H9 (cell line): ENCODE measurements at regions not wholly inside any gene's neighbourhood (a gene's known extent, or its start where the extent isn't known, plus 50 kb on each side); places are given as distances from the start of the nearest gene placed in this dataset.

ENCODE experiments used
- DNase-seq: peaks from one replicate; pipeline ENCODE4 v3.0.0-alpha.2; 2017
- H2AFZ ChIP-seq: one replicate; pipeline ENCODE4 v1.6.1; 2013; ENCODE audit warnings: mild to moderate bottlenecking, low read length, control low read depth, moderate library complexity
- H2AK5ac ChIP-seq: 2 replicates; pipeline ENCODE4 v1.6.1; 2013; ENCODE audit warnings: low read length, control low read depth, mixed read lengths; ENCODE audit not compliant: insufficient read length
- H2BK120ac ChIP-seq: one replicate; pipeline ENCODE4 v1.6.1; 2013; ENCODE audit warnings: low read depth, mild to moderate bottlenecking, low read length, control low read depth, inconsistent platforms; ENCODE audit not compliant: poor library complexity, severe bottlenecking
- H2BK12ac ChIP-seq: 2 replicates; pipeline ENCODE4 v1.6.1; 2013; ENCODE audit warnings: low read length, control low read depth, mixed read lengths, low read depth; ENCODE audit not compliant: insufficient read length
- H2BK15ac ChIP-seq: 2 replicates; pipeline ENCODE4 v1.6.1; 2013; ENCODE audit warnings: low read depth, low read length, control low read depth
- H2BK20ac ChIP-seq: one replicate; pipeline ENCODE4 v1.6.1; 2013; ENCODE audit warnings: low read depth, mild to moderate bottlenecking, low read length, control low read depth, inconsistent platforms; ENCODE audit not compliant: poor library complexity, severe bottlenecking
- H2BK5ac ChIP-seq: 2 replicates; pipeline ENCODE4 v1.6.1; 2013; ENCODE audit warnings: low read length, control low read depth, mixed read lengths; ENCODE audit not compliant: insufficient read length
- H3K14ac ChIP-seq: 2 replicates; pipeline ENCODE4 v1.6.1; 2013; ENCODE audit warnings: low read length, control low read depth; ENCODE audit not compliant: insufficient read depth
- H3K18ac ChIP-seq: 2 replicates; pipeline ENCODE4 v1.6.1; 2013; ENCODE audit warnings: low read depth, mild to moderate bottlenecking, mixed read lengths, low read length, control low read depth; ENCODE audit not compliant: insufficient read length
- H3K23ac ChIP-seq: 2 replicates; pipeline ENCODE4 v1.6.1; 2013; ENCODE audit warnings: low read length, control low read depth, mixed read lengths, low read depth; ENCODE audit not compliant: insufficient read length
- H3K23me2 ChIP-seq: 2 replicates; pipeline ENCODE4 v1.6.1; 2013; ENCODE audit warnings: low read depth, mild to moderate bottlenecking, mixed read lengths, low read length, control low read depth; ENCODE audit not compliant: insufficient read length, poor library complexity, severe bottlenecking
- H3K27ac ChIP-seq: 2 replicates; pipeline ENCODE4 v1.5.1; 2013; ENCODE audit warnings: low read length, control low read depth, mixed read lengths, low read depth; ENCODE audit not compliant: insufficient read length
- H3K27me3 ChIP-seq: 2 replicates; pipeline ENCODE4 v1.6.1; 2013; ENCODE audit warnings: low read length, control low read depth, inconsistent platforms; ENCODE audit not compliant: insufficient read depth
- H3K4ac ChIP-seq: 2 replicates; pipeline ENCODE4 v1.6.1; 2013; ENCODE audit warnings: low read depth, mild to moderate bottlenecking, control low read depth, inconsistent platforms, low read length, moderate library complexity
- H3K4me1 ChIP-seq: 2 replicates; pipeline ENCODE4 v1.6.1; 2013; ENCODE audit warnings: low read length, control low read depth, inconsistent platforms; ENCODE audit not compliant: insufficient read depth
- H3K4me2 ChIP-seq: 2 replicates; pipeline ENCODE4 v1.6.1; 2013; ENCODE audit warnings: low read length, control low read depth, mixed read lengths; ENCODE audit not compliant: insufficient read length, insufficient read depth
- H3K56ac ChIP-seq: 2 replicates; pipeline ENCODE4 v1.6.1; 2013; ENCODE audit warnings: low read depth, mild to moderate bottlenecking, mixed read lengths, low read length, control low read depth; ENCODE audit not compliant: insufficient read length
- H3K79me1 ChIP-seq: 2 replicates; pipeline ENCODE4 v1.6.1; 2013; ENCODE audit warnings: low read depth, mild to moderate bottlenecking, moderate library complexity, low read length, control low read depth, inconsistent platforms; ENCODE audit not compliant: insufficient read depth, poor library complexity, severe bottlenecking
- H3K79me2 ChIP-seq: 2 replicates; pipeline ENCODE4 v1.6.1; 2013; ENCODE audit warnings: low read length, control low read depth, inconsistent platforms; ENCODE audit not compliant: insufficient read depth
- H3K9ac ChIP-seq: 2 replicates; pipeline ENCODE4 v1.6.1; 2013; ENCODE audit warnings: low read length, control low read depth, mixed read lengths; ENCODE audit not compliant: insufficient read length; ENCODE audit errors: extremely low read depth
- H3K9me3 ChIP-seq: one replicate; pipeline ENCODE4 v1.6.1; 2013; ENCODE audit warnings: low read depth, low read length, inconsistent platforms; ENCODE audit not compliant: control insufficient read depth
- H3T11ph ChIP-seq: one replicate; pipeline ENCODE4 v1.6.1; 2013; ENCODE audit warnings: mild to moderate bottlenecking, low read length, control low read depth, inconsistent platforms
- H4K20me1 ChIP-seq: one replicate; pipeline ENCODE4 v1.6.1; 2013; ENCODE audit not compliant: control insufficient read depth, insufficient read length, insufficient read depth
- H4K5ac ChIP-seq: 2 replicates; pipeline ENCODE4 v1.6.1; 2013; ENCODE audit warnings: low read depth, mild to moderate bottlenecking, mixed read lengths, low read length, control low read depth; ENCODE audit not compliant: insufficient read length
- H4K8ac ChIP-seq: replicated peaks from 2 replicates; pipeline ENCODE4 v1.6.1; 2013; ENCODE audit warnings: low read length, control low read depth, mixed read lengths, low read depth; ENCODE audit not compliant: insufficient read length
- H4K91ac ChIP-seq: 2 replicates; pipeline ENCODE4 v1.6.1; 2013; ENCODE audit warnings: low read depth, mild to moderate bottlenecking, moderate library complexity, mixed read lengths, low read length, control low read depth; ENCODE audit not compliant: insufficient read length
- H3K27ac Mint-ChIP-seq, 3 experiments: 2 replicates in 2 of 3; 3 replicates in 1 of 3; pipeline ENCODE4 v1.8.0; 2020 to 2021; ENCODE audit warnings: mixed read lengths in 3 of 3, mild to moderate bottlenecking in 1 of 3, moderate library complexity in 1 of 3
- H3K27me3 Mint-ChIP-seq: 2 replicates; pipeline ENCODE4 v1.8.0; 2021; ENCODE audit warnings: low read depth, mild to moderate bottlenecking, moderate library complexity, mixed read lengths
- H3K36me3 Mint-ChIP-seq, 3 experiments: 2 replicates in 2 of 3; 3 replicates in 1 of 3; pipeline ENCODE4 v1.8.0; 2020 to 2021; ENCODE audit warnings: low read depth in 3 of 3, mixed read lengths in 3 of 3; ENCODE audit not compliant: insufficient read depth in 1 of 3
- H3K4me1 Mint-ChIP-seq, 2 experiments: 2 replicates each; pipeline ENCODE4 v1.8.0; 2020; ENCODE audit warnings: mixed read lengths in 2 of 2
- H3K4me3 Mint-ChIP-seq, 2 experiments: 2 replicates in 1 of 2; 3 replicates in 1 of 2; pipeline ENCODE4 v1.8.0; 2020 to 2021; ENCODE audit warnings: mild to moderate bottlenecking in 2 of 2, mixed read lengths in 2 of 2, moderate library complexity in 1 of 2
- H3K9me3 Mint-ChIP-seq, 2 experiments: 2 replicates in 1 of 2; 3 replicates in 1 of 2; pipeline ENCODE4 v1.8.0; 2020; ENCODE audit warnings: mild to moderate bottlenecking in 2 of 2, mixed read lengths in 2 of 2, moderate library complexity in 1 of 2
- WGBS: extraction: QIAGEN DNeasy Blood & Tissue Kit; methylation state at CpG from one replicate; pipeline ENCODE4 v1.1.7; 2013; ENCODE audit warnings: missing lambda C conversion rate, low lambda C conversion rate, mixed read lengths; ENCODE audit not compliant: insufficient read length; ENCODE audit errors: extremely low coverage; 5-methylcytosine and 5-hydroxymethylcytosine counted together
- TF ChIP-seq, protein P1 (sequence below): fragments of 200-600 bp; sonication (generic); conservative IDR thresholded peaks from 3 replicates; pipeline ENCODE4 v1.8.0; 2021; ENCODE audit warnings: antibody characterized with exemption, mild to moderate bottlenecking

DNA sequence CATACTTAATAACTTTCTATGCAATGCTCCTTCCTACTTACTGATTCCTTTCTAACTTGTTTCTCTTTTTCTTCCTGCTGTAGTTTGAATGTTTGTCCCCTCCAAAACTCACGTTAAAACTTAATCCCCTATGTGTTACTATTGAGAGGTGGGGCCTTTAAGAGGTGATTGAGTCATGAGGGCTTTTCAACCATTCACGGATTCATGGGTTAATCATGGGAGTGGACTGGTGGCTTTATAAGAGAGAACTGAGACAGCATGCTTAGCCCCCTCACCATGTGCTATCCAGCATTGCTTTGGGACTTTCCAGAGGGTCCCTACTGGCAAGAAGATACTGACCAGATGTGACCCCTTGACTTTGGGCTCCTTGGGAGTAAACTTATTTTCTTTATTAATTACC lies 66.0 kb upstream of the TRIM9 start:
- H2BK20ac ChIP-seq, result no peak overlapping the region
- no peak overlapping the region for H2BK15ac ChIP-seq
- no peak overlapping the region for H3K4me2 ChIP-seq
- no peaks in the 10 kb centered on the region for H3K79me2 ChIP-seq
- H3K27ac ChIP-seq, result no peak overlapping the region
- TF ChIP-seq, protein P1, sequence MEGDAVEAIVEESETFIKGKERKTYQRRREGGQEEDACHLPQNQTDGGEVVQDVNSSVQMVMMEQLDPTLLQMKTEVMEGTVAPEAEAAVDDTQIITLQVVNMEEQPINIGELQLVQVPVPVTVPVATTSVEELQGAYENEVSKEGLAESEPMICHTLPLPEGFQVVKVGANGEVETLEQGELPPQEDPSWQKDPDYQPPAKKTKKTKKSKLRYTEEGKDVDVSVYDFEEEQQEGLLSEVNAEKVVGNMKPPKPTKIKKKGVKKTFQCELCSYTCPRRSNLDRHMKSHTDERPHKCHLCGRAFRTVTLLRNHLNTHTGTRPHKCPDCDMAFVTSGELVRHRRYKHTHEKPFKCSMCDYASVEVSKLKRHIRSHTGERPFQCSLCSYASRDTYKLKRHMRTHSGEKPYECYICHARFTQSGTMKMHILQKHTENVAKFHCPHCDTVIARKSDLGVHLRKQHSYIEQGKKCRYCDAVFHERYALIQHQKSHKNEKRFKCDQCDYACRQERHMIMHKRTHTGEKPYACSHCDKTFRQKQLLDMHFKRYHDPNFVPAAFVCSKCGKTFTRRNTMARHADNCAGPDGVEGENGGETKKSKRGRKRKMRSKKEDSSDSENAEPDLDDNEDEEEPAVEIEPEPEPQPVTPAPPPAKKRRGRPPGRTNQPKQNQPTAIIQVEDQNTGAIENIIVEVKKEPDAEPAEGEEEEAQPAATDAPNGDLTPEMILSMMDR, result no peak
- H3K36me3 Mint-ChIP-seq, result no peaks in the 10 kb centered on the region
- no peak overlapping the region for H3K23ac ChIP-seq
- H2AK5ac ChIP-seq, result no peak overlapping the region
- no peak overlapping the region for H2BK12ac ChIP-seq
- no CpG with 5 or more reads among the region's 2 CpGs for WGBS
- no peaks in the 10 kb centered on the region for H3K79me1 ChIP-seq
- 0 out of 5 replicates have a peak, but pooled peaks cover 0 to 3% of the 10 kb centered on the region in 2 experiments for H3K9me3 Mint-ChIP-seq
- H3K4me1 ChIP-seq, result peaks cover 3% of the 10 kb centered on the region; the same call in 1 of the 2 replicates
- no peak overlapping the region for H3K14ac ChIP-seq
- no peak overlapping the region for H3K4me3 Mint-ChIP-seq
- H4K8ac ChIP-seq, result no peak overlapping the region
- no peaks in the 10 kb centered on the region for H3K9me3 ChIP-seq
- H3T11ph ChIP-seq, result no peak overlapping the region
- H4K91ac ChIP-seq, result no peak overlapping the region
- H2BK5ac ChIP-seq, result no peak overlapping the region
- DNase-seq, result no peak
- no peak overlapping the region for H2BK120ac ChIP-seq
- H3K27ac Mint-ChIP-seq, result no peak overlapping the region; a peak in 1 of 7 replicates
- no peak overlapping the region for H3K9ac ChIP-seq
- no peak overlapping the region for H3K4ac ChIP-seq
- no peak overlapping the region for H3K56ac ChIP-seq
- no peaks in the 10 kb centered on the region for H3K27me3 ChIP-seq
- H4K5ac ChIP-seq, result no peak overlapping the region
- no peaks in the 10 kb centered on the region for H3K23me2 ChIP-seq
- H3K18ac ChIP-seq, result no peak overlapping the region
- H4K20me1 ChIP-seq, result no peaks in the 10 kb centered on the region
- H3K27me3 Mint-ChIP-seq, result no peaks in the 10 kb centered on the region
- no peak overlapping the region for H2AFZ ChIP-seq
- peaks cover 18 to 19% of the 10 kb centered on the region in 2 experiments for H3K4me1 Mint-ChIP-seq
